ENCODE measurements at regions not wholly inside any gene's neighbourhood (a gene's known extent, or its start where the extent isn't known, plus 50 kb on each side); places are given as distances from the start of the nearest gene placed in this dataset.

GRCh38 chr15:81851757-81852156 is 194.1 kb downstream of the MEX3B start:
- FAIRE-seq, result no peak
- DNase-seq (ENCODE audit: low read depth), result no peak
- Histone ChIP-seq H3K36me3 (ENCODE audit: control insufficient read depth, insufficient read depth, low read length) (no peaks in the 10 kb centered on the region), H3K4me3 (ENCODE audit: low read depth, low read length) (no peak overlapping the region), H3K27me3 (ENCODE audit: control insufficient read depth, insufficient read depth, low read length) (no peaks in the 10 kb centered on the region)
- no peak for TF ChIP-seq CTCF (IDR thresholded peaks at IDR 0.05; ENCODE audit: insufficient read depth, low read length, severe bottlenecking)

GRCh38 chr15:81851325-81851724 is 194.5 kb downstream of the MEX3B start:
- Histone ChIP-seq H3K27me3 (ENCODE audit: control insufficient read depth, insufficient read depth, low read length) (no peaks in the 10 kb centered on the region), H3K36me3 (ENCODE audit: control insufficient read depth, insufficient read depth, low read length) (no peaks in the 10 kb centered on the region), H3K4me3 (ENCODE audit: low read depth, low read length) (no peak overlapping the region)
- FAIRE-seq, result no peak
- no peak for TF ChIP-seq CTCF (IDR thresholded peaks at IDR 0.05; ENCODE audit: insufficient read depth, low read length, severe bottlenecking)
- no peak for DNase-seq (ENCODE audit: low read depth)

- no peaks in the 10 kb centered on the region for H3K36me3 ChIP-seq (ENCODE audit: control insufficient read depth, insufficient read depth, low read length)
- H3K27me3 ChIP-seq (ENCODE audit: control insufficient read depth, insufficient read depth, low read length), result no peaks in the 10 kb centered on the region
- H3K4me3 ChIP-seq (ENCODE audit: low read depth, low read length), result no peak overlapping the region
- DNase-seq (ENCODE audit: low read depth) (no peak), FAIRE-seq (no peak)
- no peak for TF ChIP-seq CTCF (IDR thresholded peaks at IDR 0.05; ENCODE audit: insufficient read depth, low read length, severe bottlenecking)
These were observed 196.5 kb downstream of the MEX3B start for GRCh38 chr15:81849289-81849688.

GRCh38 chr15:81848701-81849100 is 197.1 kb downstream of the MEX3B start:
- H3K36me3 ChIP-seq (ENCODE audit: control insufficient read depth, insufficient read depth, low read length), result no peaks in the 10 kb centered on the region
- H3K4me3 ChIP-seq (ENCODE audit: low read depth, low read length), result no peak overlapping the region
- no peak for TF ChIP-seq CTCF (IDR thresholded peaks at IDR 0.05; ENCODE audit: insufficient read depth, low read length, severe bottlenecking)
- no peak for FAIRE-seq
- no peaks in the 10 kb centered on the region for H3K27me3 ChIP-seq (ENCODE audit: control insufficient read depth, insufficient read depth, low read length)
- DNase-seq (ENCODE audit: low read depth), result no peak

GRCh38 chr15:81843757-81844407 is 201.9 kb downstream of the MEX3B start:
- FAIRE-seq (no peak), DNase-seq (ENCODE audit: low read depth) (no peak)
- H3K36me3 ChIP-seq (ENCODE audit: control insufficient read depth, insufficient read depth, low read length), result no peaks in the 10 kb centered on the region
- H3K27me3 ChIP-seq (ENCODE audit: control insufficient read depth, insufficient read depth, low read length), result no peaks in the 10 kb centered on the region
- TF ChIP-seq CTCF (IDR thresholded peaks at IDR 0.05; ENCODE audit: insufficient read depth, low read length, severe bottlenecking), result no peak
- no peak overlapping the region for H3K4me3 ChIP-seq (ENCODE audit: low read depth, low read length)

- no peak for TF ChIP-seq CTCF (IDR thresholded peaks at IDR 0.05; ENCODE audit: insufficient read depth, low read length, severe bottlenecking)
- no peaks in the 10 kb centered on the region for H3K27me3 ChIP-seq (ENCODE audit: control insufficient read depth, insufficient read depth, low read length)
- H3K4me3 ChIP-seq (ENCODE audit: low read depth, low read length), result no peak overlapping the region
- no peaks in the 10 kb centered on the region for H3K36me3 ChIP-seq (ENCODE audit: control insufficient read depth, insufficient read depth, low read length)
- DNase-seq (ENCODE audit: low read depth) (no peak), FAIRE-seq (no peak)
These were observed 202.6 kb downstream of the MEX3B start for GRCh38 chr15:81843226-81843625.

All from bronchial epithelial cell (primary cell).